ENCODE measurements at regions not wholly inside any gene's neighbourhood (a gene's known extent, or its start where the extent isn't known, plus 50 kb on each side); places are given as distances from the start of the nearest gene placed in this dataset.
A peak's percentile ranks its signal among the peaks of the same experiment; 100 is the strongest.

GRCh38 chr6:138692978-138693909 is 80.3 kb upstream of the CCDC28A start:
- CTCF ChIA-PET: interaction anchor here (0.6 to 1.3 kb wide), 4 partner anchors 8 to 598 kb away, joined by 3 to 4 read pairs (median 3); partner anchors contain the start of gene TXLNB
- H3K27ac ChIP-seq (ENCODE audit: low read depth, low read length): no peak overlapping the region
- H3K27me3 Mint-ChIP-seq: peaks cover 23 to 61% (median 49%) of the 10 kb centered on the region in 5 donors

GRCh38 chr6:138695193-138695592 is 78.4 kb upstream of the CCDC28A start:
- no peak for ATAC-seq
- POLR2A ChIA-PET: interaction anchor here (0.7 kb wide), 1 partner anchor 9 kb away, joined by 3 read pairs; no protein-coding TSS in a partner anchor

More at GRCh38 chr6:138692978-138693909, 80.3 kb upstream of the CCDC28A start:
- peak; percentile 77 for ATAC-seq
- peak in 6 of 9 donors; percentile 7 to 61 (median 20) for DNase-seq
- Mint-ChIP-seq H3K36me3 (no peaks in the 10 kb centered on the region), H3K4me3 (peak overlapping the region; percentile 71 to 87 (median 84)), H3K27ac (no peak overlapping the region), H3K4me1 (peaks cover 0 to 13% (median 9%) of the 10 kb centered on the region in 7 donors), H3K9me3 (no peaks in the 10 kb centered on the region)
- Histone ChIP-seq H3K4me3 (ENCODE audit: low read length) (peak overlapping the region; percentile 26), H3K9me3 (ENCODE audit: control insufficient read depth in 2 of 3, low read length in 3 of 3) (no peaks in the 10 kb centered on the region), H3K27me3 (ENCODE audit: control insufficient read depth in 2 of 2, insufficient read depth in 2 of 2, low read length in 2 of 2) (peaks cover 0 to 6% of the 10 kb centered on the region in 2 donors), H3K4me1 (ENCODE audit: control insufficient read depth in 2 of 2, insufficient read depth in 2 of 2, low read length in 2 of 2) (peaks cover 0 to 3% of the 10 kb centered on the region in 2 donors), H3K36me3 (ENCODE audit: control insufficient read depth in 2 of 3, insufficient read depth in 3 of 3, low read length in 3 of 3) (no peaks in the 10 kb centered on the region)
- intact Hi-C loops (cut with micrococcal nuclease): loop anchor here (1.0 to 10.0 kb wide), 7 partner anchors 73 to 684 kb away; partner anchors contain the start of gene CCDC28A (in 1 of the 2)
- POLR2A ChIA-PET: no interaction called here

GRCh38 chr6:138714493-138714892 is 59.1 kb upstream of the CCDC28A start:
- peaks cover 0 to 13% (median 10%) of the 10 kb centered on the region in 5 donors for H3K36me3 Mint-ChIP-seq
- H3K4me3 ChIP-seq (ENCODE audit: low read length): no peak overlapping the region
- H3K4me1 Mint-ChIP-seq: peaks cover 0 to 2% (median 0%) of the 10 kb centered on the region in 7 donors
- intact Hi-C loops (cut with micrococcal nuclease): no loop called here
- no peak for ATAC-seq
- H3K4me1 ChIP-seq (ENCODE audit: control insufficient read depth in 2 of 2, insufficient read depth in 2 of 2, low read length in 2 of 2): no peaks in the 10 kb centered on the region
- peaks cover 4 to 37% (median 11%) of the 10 kb centered on the region in 11 donors for H3K9me3 Mint-ChIP-seq
- H3K4me3 Mint-ChIP-seq: no peak overlapping the region
- DNase-seq: no peak
- POLR2A ChIA-PET: no interaction called here
- no peak overlapping the region for H3K27ac Mint-ChIP-seq
- H3K27me3 ChIP-seq (ENCODE audit: control insufficient read depth in 2 of 2, insufficient read depth in 2 of 2, low read length in 2 of 2): no peaks in the 10 kb centered on the region
- CTCF ChIA-PET: interaction anchor here (1.3 kb wide), 1 partner anchor 23 kb away, joined by 3 read pairs; no protein-coding TSS in a partner anchor
- no peak overlapping the region for H3K27ac ChIP-seq (ENCODE audit: low read depth, low read length)
- H3K27me3 Mint-ChIP-seq: peaks cover 26 to 41% (median 34%) of the 10 kb centered on the region in 5 donors
- peaks cover 0 to 6% (median 0%) of the 10 kb centered on the region in 3 experiments for H3K9me3 ChIP-seq (ENCODE audit: control insufficient read depth in 2 of 3, low read length in 3 of 3)
- H3K36me3 ChIP-seq (ENCODE audit: control insufficient read depth in 2 of 3, insufficient read depth in 3 of 3, low read length in 3 of 3): no peaks in the 10 kb centered on the region

More at GRCh38 chr6:138695193-138695592, 78.4 kb upstream of the CCDC28A start:
- peaks cover 0 to 3% of the 10 kb centered on the region in 2 donors for H3K4me1 ChIP-seq (ENCODE audit: control insufficient read depth in 2 of 2, insufficient read depth in 2 of 2, low read length in 2 of 2)
- DNase-seq: no peak
- peaks cover 23 to 60% (median 49%) of the 10 kb centered on the region in 5 donors for H3K27me3 Mint-ChIP-seq
- H3K4me3 Mint-ChIP-seq: peak overlapping the region in 1 of 10 donors; percentile 30
- no peaks in the 10 kb centered on the region for H3K9me3 ChIP-seq (ENCODE audit: control insufficient read depth in 2 of 3, low read length in 3 of 3)
- no peaks in the 10 kb centered on the region for H3K36me3 ChIP-seq (ENCODE audit: control insufficient read depth in 2 of 3, insufficient read depth in 3 of 3, low read length in 3 of 3)
- no peak overlapping the region for H3K27ac ChIP-seq (ENCODE audit: low read depth, low read length)
- H3K27me3 ChIP-seq (ENCODE audit: control insufficient read depth in 2 of 2, insufficient read depth in 2 of 2, low read length in 2 of 2): peaks cover 0 to 6% of the 10 kb centered on the region in 2 donors
- H3K4me1 Mint-ChIP-seq: peaks cover 0 to 13% (median 9%) of the 10 kb centered on the region in 7 donors
- CTCF ChIA-PET: no interaction called here
- H3K27ac Mint-ChIP-seq: no peak overlapping the region
- intact Hi-C loops (cut with micrococcal nuclease): loop anchor here in 1 of 2 donors (10.0 kb wide), 1 partner anchor 580 kb away; no protein-coding TSS in a partner anchor
- no peak overlapping the region for H3K4me3 ChIP-seq (ENCODE audit: low read length)
- H3K9me3 Mint-ChIP-seq: no peaks in the 10 kb centered on the region
- H3K36me3 Mint-ChIP-seq: no peaks in the 10 kb centered on the region

- H3K36me3 Mint-ChIP-seq: peaks cover 0 to 13% (median 8%) of the 10 kb centered on the region in 5 donors
- POLR2A ChIA-PET: no interaction called here
- ATAC-seq: no peak
These were observed 57.6 kb upstream of the CCDC28A start for GRCh38 chr6:138716013-138716412.

GRCh38 chr6:138716971-138717665 is 56.5 kb upstream of the CCDC28A start:
- H3K27me3 ChIP-seq (ENCODE audit: control insufficient read depth in 2 of 2, insufficient read depth in 2 of 2, low read length in 2 of 2): no peaks in the 10 kb centered on the region
- ChIA-PET POLR2A (interaction anchor here (0.6 kb wide), 1 partner anchor 1550 kb away, joined by 3 read pairs; no protein-coding TSS in a partner anchor), CTCF (no interaction called here)
- no peak for ATAC-seq
- no peaks in the 10 kb centered on the region for H3K4me1 ChIP-seq (ENCODE audit: control insufficient read depth in 2 of 2, insufficient read depth in 2 of 2, low read length in 2 of 2)
- H3K27ac ChIP-seq (ENCODE audit: low read depth, low read length): no peak overlapping the region
- intact Hi-C loops (cut with micrococcal nuclease): no loop called here
- Mint-ChIP-seq H3K27ac (no peak overlapping the region), H3K4me3 (no peak overlapping the region), H3K27me3 (peaks cover 16 to 31% (median 28%) of the 10 kb centered on the region in 5 donors), H3K9me3 (peaks cover 4 to 32% (median 11%) of the 10 kb centered on the region in 11 donors), H3K4me1 (peaks cover 0 to 2% (median 0%) of the 10 kb centered on the region in 7 donors), H3K36me3 (peaks cover 0 to 13% (median 8%) of the 10 kb centered on the region in 5 donors)
- H3K4me3 ChIP-seq (ENCODE audit: low read length): no peak overlapping the region
- H3K9me3 ChIP-seq (ENCODE audit: control insufficient read depth in 2 of 3, low read length in 3 of 3): peaks cover 0 to 6% (median 0%) of the 10 kb centered on the region in 3 experiments
- H3K36me3 ChIP-seq (ENCODE audit: control insufficient read depth in 2 of 3, insufficient read depth in 3 of 3, low read length in 3 of 3): no peaks in the 10 kb centered on the region
- no peak for DNase-seq

More at GRCh38 chr6:138716013-138716412, 57.6 kb upstream of the CCDC28A start:
- Histone ChIP-seq H3K27me3 (ENCODE audit: control insufficient read depth in 2 of 2, insufficient read depth in 2 of 2, low read length in 2 of 2) (no peaks in the 10 kb centered on the region), H3K4me1 (ENCODE audit: control insufficient read depth in 2 of 2, insufficient read depth in 2 of 2, low read length in 2 of 2) (no peaks in the 10 kb centered on the region), H3K4me3 (ENCODE audit: low read length) (no peak overlapping the region), H3K27ac (ENCODE audit: low read depth, low read length) (no peak overlapping the region), H3K36me3 (ENCODE audit: control insufficient read depth in 2 of 3, insufficient read depth in 3 of 3, low read length in 3 of 3) (no peaks in the 10 kb centered on the region), H3K9me3 (ENCODE audit: control insufficient read depth in 2 of 3, low read length in 3 of 3) (peaks cover 0 to 6% (median 0%) of the 10 kb centered on the region in 3 experiments)
- no peak for DNase-seq
- CTCF ChIA-PET: no interaction called here
- H3K4me1 Mint-ChIP-seq: peaks cover 0 to 2% (median 0%) of the 10 kb centered on the region in 7 donors
- peaks cover 20 to 36% (median 32%) of the 10 kb centered on the region in 5 donors for H3K27me3 Mint-ChIP-seq
- no peak overlapping the region for H3K27ac Mint-ChIP-seq
- H3K9me3 Mint-ChIP-seq: peaks cover 4 to 37% (median 11%) of the 10 kb centered on the region in 11 donors
- H3K4me3 Mint-ChIP-seq: no peak overlapping the region
- intact Hi-C loops (cut with micrococcal nuclease): no loop called here

- ATAC-seq (no peak), DNase-seq (no peak)
- Histone ChIP-seq H3K9me3 (ENCODE audit: control insufficient read depth in 2 of 3, low read length in 3 of 3) (peaks cover 0 to 6% (median 0%) of the 10 kb centered on the region in 3 experiments), H3K36me3 (ENCODE audit: control insufficient read depth in 2 of 3, insufficient read depth in 3 of 3, low read length in 3 of 3) (no peaks in the 10 kb centered on the region), H3K4me3 (ENCODE audit: low read length) (no peak overlapping the region), H3K4me1 (ENCODE audit: control insufficient read depth in 2 of 2, insufficient read depth in 2 of 2, low read length in 2 of 2) (no peaks in the 10 kb centered on the region), H3K27me3 (ENCODE audit: control insufficient read depth in 2 of 2, insufficient read depth in 2 of 2, low read length in 2 of 2) (no peaks in the 10 kb centered on the region), H3K27ac (ENCODE audit: low read depth, low read length) (no peak overlapping the region)
- H3K4me3 Mint-ChIP-seq: no peak overlapping the region
- no peaks in the 10 kb centered on the region for H3K4me1 Mint-ChIP-seq
- intact Hi-C loops (cut with micrococcal nuclease): no loop called here
- no peak overlapping the region for H3K27ac Mint-ChIP-seq
- POLR2A ChIA-PET: no interaction called here
- peaks cover 0 to 9% (median 4%) of the 10 kb centered on the region in 5 donors for H3K36me3 Mint-ChIP-seq
- peaks cover 0 to 19% (median 8%) of the 10 kb centered on the region in 11 donors for H3K9me3 Mint-ChIP-seq
- H3K27me3 Mint-ChIP-seq: peaks cover 7 to 23% (median 18%) of the 10 kb centered on the region in 5 donors
- CTCF ChIA-PET: no interaction called here
These were observed 54.4 kb upstream of the CCDC28A start for GRCh38 chr6:138719011-138719635.

Data from naive thymus-derived CD4-positive, alpha-beta T cell (primary cell).